DOHH2 (cell line): ENCODE measurements at regions not wholly inside any gene's neighbourhood (a gene's known extent, or its start where the extent isn't known, plus 50 kb on each side); places are given as distances from the start of the nearest gene placed in this dataset.

Experiments
- H3F3A ChIP-seq: fragments of 200-600 bp; sonication (generic), shearing (Covaris generic); 2 replicates; pipeline ENCODE4 v1.6.0; 2016; ENCODE audit warnings: antibody characterized with exemption, mild to moderate bottlenecking; ENCODE audit not compliant: control insufficient read depth, insufficient read depth
- H3K27ac ChIP-seq: fragments of 200-600 bp; sonication (generic); 2 replicates; pipeline ENCODE4 v1.5.1; 2014; ENCODE audit warnings: low read depth, mild to moderate bottlenecking, low read length, moderate library complexity
- H3K27me3 ChIP-seq: fragments of 200-600 bp; sonication (generic); 2 replicates; pipeline ENCODE4 v1.6.1; 2014; ENCODE audit warnings: mild to moderate bottlenecking, low read length, mixed read lengths; ENCODE audit not compliant: control insufficient read depth
- H3K36me3 ChIP-seq: fragments of 200-600 bp; sonication (generic); 2 replicates; pipeline ENCODE4 v1.6.1; 2014; ENCODE audit warnings: mild to moderate bottlenecking, low read length, moderate library complexity, mixed read lengths; ENCODE audit not compliant: control insufficient read depth
- H3K4me1 ChIP-seq: fragments of 200-600 bp; sonication (generic); 2 replicates; pipeline ENCODE4 v1.6.1; 2014; ENCODE audit warnings: mild to moderate bottlenecking, low read length, mixed read lengths; ENCODE audit not compliant: control insufficient read depth
- H3K4me2 ChIP-seq: fragments of 200-600 bp; sonication (generic); 2 replicates; pipeline ENCODE4 v1.6.0; 2014; ENCODE audit warnings: mild to moderate bottlenecking, low read length, moderate library complexity
- H3K4me3 ChIP-seq: fragments of 200-600 bp; sonication (generic); 2 replicates; pipeline ENCODE4 v1.5.1; 2014; ENCODE audit warnings: mild to moderate bottlenecking, low read length, mixed read lengths
- H3K79me2 ChIP-seq: fragments of 200-600 bp; sonication (generic); 2 replicates; pipeline ENCODE4 v1.6.1; 2014; ENCODE audit warnings: mild to moderate bottlenecking, low read length, mixed read lengths; ENCODE audit not compliant: control insufficient read depth
- H3K9me2 ChIP-seq: fragments of 200-600 bp; sonication (generic); replicated peaks from 2 replicates; pipeline ENCODE4 v1.6.1; 2014; ENCODE audit warnings: mild to moderate bottlenecking, low read length, mixed read lengths; ENCODE audit not compliant: control insufficient read depth
- H3K9me3 ChIP-seq: fragments of 200-600 bp; sonication (generic); 2 replicates; pipeline ENCODE4 v1.6.1; 2014; ENCODE audit warnings: antibody characterized with exemption, low read length, mixed read lengths; ENCODE audit not compliant: control insufficient read depth, insufficient read depth
- H4K20me1 ChIP-seq: fragments of 200-600 bp; sonication (generic); 2 replicates; pipeline ENCODE4 v1.6.0; 2014; ENCODE audit warnings: low read depth, mild to moderate bottlenecking, antibody characterized with exemption, low read length, moderate library complexity; ENCODE audit not compliant: control insufficient read depth, insufficient read depth
- CTCF ChIP-seq: fragments of 200-600 bp; sonication (generic); IDR thresholded peaks from one replicate; pipeline ENCODE4 v1.5.1; 2014; ENCODE audit warnings: antibody characterized with exemption, mild to moderate bottlenecking, low read depth, low read length; ENCODE audit not compliant: poor library complexity, severe bottlenecking
- EZH2phosphoT487 ChIP-seq: fragments of 200-600 bp; sonication (generic); IDR thresholded peaks from 2 replicates; pipeline ENCODE4 v1.6.1; 2017; ENCODE audit warnings: borderline replicate concordance, mild to moderate bottlenecking, antibody characterized with exemption, low read length, moderate library complexity, mixed read lengths

- Histone ChIP-seq H4K20me1 (no peaks in the 10 kb centered on the region), H3K4me1 (no peaks in the 10 kb centered on the region), H3K36me3 (no peaks in the 10 kb centered on the region), H3K27ac (no peak overlapping the region), H3K4me3 (no peak overlapping the region), H3K9me2 (no peaks in the 10 kb centered on the region), H3K9me3 (no peaks in the 10 kb centered on the region), H3K27me3 (no peaks in the 10 kb centered on the region), H3K4me2 (no peak overlapping the region), H3K79me2 (no peaks in the 10 kb centered on the region), H3F3A (no peaks in the 10 kb centered on the region)
- TF ChIP-seq EZH2phosphoT487, result no peak
- TF ChIP-seq CTCF, result no peak
These were observed 118.4 kb upstream of the BTBD3 start for GRCh38 chr20:11799281-11799684.

- no peaks in the 10 kb centered on the region for H3K27me3 ChIP-seq
- H3K27ac ChIP-seq, result no peak overlapping the region
- no peaks in the 10 kb centered on the region for H3K36me3 ChIP-seq
- H3F3A ChIP-seq, result no peaks in the 10 kb centered on the region
- H3K79me2 ChIP-seq, result no peaks in the 10 kb centered on the region
- TF ChIP-seq CTCF, result no peak
- TF ChIP-seq EZH2phosphoT487, result no peak
- H3K4me2 ChIP-seq, result no peak overlapping the region
- H3K4me3 ChIP-seq, result no peak overlapping the region
- H3K4me1 ChIP-seq, result no peaks in the 10 kb centered on the region
- no peaks in the 10 kb centered on the region for H3K9me3 ChIP-seq
- H3K9me2 ChIP-seq, result no peaks in the 10 kb centered on the region
- no peaks in the 10 kb centered on the region for H4K20me1 ChIP-seq
These were observed 110.3 kb upstream of the BTBD3 start for GRCh38 chr20:11807054-11808048.

GRCh38 chr20:11808841-11809240, 108.9 kb upstream of the BTBD3 start:
- Histone ChIP-seq H3F3A (no peaks in the 10 kb centered on the region), H3K4me3 (no peak overlapping the region), H3K9me2 (no peaks in the 10 kb centered on the region), H4K20me1 (no peaks in the 10 kb centered on the region), H3K4me2 (no peak overlapping the region), H3K36me3 (no peaks in the 10 kb centered on the region), H3K27me3 (no peaks in the 10 kb centered on the region), H3K27ac (no peak overlapping the region), H3K79me2 (no peaks in the 10 kb centered on the region), H3K4me1 (no peaks in the 10 kb centered on the region), H3K9me3 (no peaks in the 10 kb centered on the region)
- no peak for TF ChIP-seq CTCF
- no peak for TF ChIP-seq EZH2phosphoT487
